NB4 (cell line): ENCODE measurements at regions not wholly inside any gene's neighbourhood (a gene's known extent, or its start where the extent isn't known, plus 50 kb on each side); places are given as distances from the start of the nearest gene placed in this dataset.

ENCODE experiments used
- MYC ChIP-seq: IDR thresholded peaks from 2 replicates; pipeline ENCODE4 v1.6.1; 2011; ENCODE audit warnings: low read depth, low read length
- POLR2A ChIP-seq: IDR thresholded peaks from 2 replicates; pipeline ENCODE4 v1.6.1; 2011; ENCODE audit warnings: mild to moderate bottlenecking; ENCODE audit not compliant: insufficient read length; ENCODE audit errors: extremely low read depth
- TF ChIP-seq, protein P1 (sequence below): IDR thresholded peaks from one replicate; pipeline ENCODE4 v1.5.1; 2012; ENCODE audit warnings: low read depth, low read length
- TF ChIP-seq, protein P2 (sequence below): IDR thresholded peaks from 2 replicates; pipeline ENCODE4 v1.6.1; 2011; ENCODE audit warnings: low read depth, low read length

DNA sequence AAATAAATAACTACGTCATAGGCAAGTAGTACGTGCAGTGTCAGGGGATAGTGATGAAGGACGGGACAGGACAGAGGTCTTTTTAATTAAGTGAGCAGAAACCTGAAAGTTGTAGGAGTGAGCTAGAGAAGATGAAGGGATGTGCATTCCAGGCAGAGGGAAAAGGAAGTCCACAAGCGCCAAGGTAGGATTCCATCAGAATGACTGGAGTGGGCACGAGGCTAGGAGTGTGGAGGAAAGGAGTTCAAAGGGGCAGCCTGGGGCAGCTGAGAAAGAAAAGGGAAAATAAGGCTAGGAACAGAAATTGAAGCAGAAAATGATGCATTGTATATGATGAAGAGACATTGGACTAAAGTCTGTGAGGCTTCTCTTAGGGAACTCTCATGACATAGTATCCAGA, 192.2 kb upstream of the TLL1 start:
- TF ChIP-seq, protein P1, sequence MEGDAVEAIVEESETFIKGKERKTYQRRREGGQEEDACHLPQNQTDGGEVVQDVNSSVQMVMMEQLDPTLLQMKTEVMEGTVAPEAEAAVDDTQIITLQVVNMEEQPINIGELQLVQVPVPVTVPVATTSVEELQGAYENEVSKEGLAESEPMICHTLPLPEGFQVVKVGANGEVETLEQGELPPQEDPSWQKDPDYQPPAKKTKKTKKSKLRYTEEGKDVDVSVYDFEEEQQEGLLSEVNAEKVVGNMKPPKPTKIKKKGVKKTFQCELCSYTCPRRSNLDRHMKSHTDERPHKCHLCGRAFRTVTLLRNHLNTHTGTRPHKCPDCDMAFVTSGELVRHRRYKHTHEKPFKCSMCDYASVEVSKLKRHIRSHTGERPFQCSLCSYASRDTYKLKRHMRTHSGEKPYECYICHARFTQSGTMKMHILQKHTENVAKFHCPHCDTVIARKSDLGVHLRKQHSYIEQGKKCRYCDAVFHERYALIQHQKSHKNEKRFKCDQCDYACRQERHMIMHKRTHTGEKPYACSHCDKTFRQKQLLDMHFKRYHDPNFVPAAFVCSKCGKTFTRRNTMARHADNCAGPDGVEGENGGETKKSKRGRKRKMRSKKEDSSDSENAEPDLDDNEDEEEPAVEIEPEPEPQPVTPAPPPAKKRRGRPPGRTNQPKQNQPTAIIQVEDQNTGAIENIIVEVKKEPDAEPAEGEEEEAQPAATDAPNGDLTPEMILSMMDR: no peak
- TF ChIP-seq POLR2A (no peak), MYC (no peak)
- TF ChIP-seq, protein P2, sequence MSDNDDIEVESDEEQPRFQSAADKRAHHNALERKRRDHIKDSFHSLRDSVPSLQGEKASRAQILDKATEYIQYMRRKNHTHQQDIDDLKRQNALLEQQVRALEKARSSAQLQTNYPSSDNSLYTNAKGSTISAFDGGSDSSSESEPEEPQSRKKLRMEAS: no peak
